ENCODE measurements at regions not wholly inside any gene's neighbourhood (a gene's known extent, or its start where the extent isn't known, plus 50 kb on each side); places are given as distances from the start of the nearest gene placed in this dataset.
"Not testable (repeated sequence)": the region's sequence is repeated elsewhere in the genome, so short reads cannot be mapped to it uniquely, and the experiment has no call there.

GRCh38 chrX:9271789-9272525 is 192.9 kb upstream of the TBL1X start:
- DNase-seq, result no peak

GRCh38 chrX:9273744-9274143 is 191.1 kb upstream of the TBL1X start:
- no peak for DNase-seq

- no peak for DNase-seq
These were observed 186.2 kb upstream of the TBL1X start for GRCh38 chrX:9278475-9279233.

GRCh38 chrX:9279234-9279544 is 185.7 kb upstream of the TBL1X start:
- no peak for DNase-seq

- DNase-seq, result peak in 1 of 2 donors; percentile 6
These were observed 184.0 kb upstream of the TBL1X start for GRCh38 chrX:9280831-9281230.

GRCh38 chrX:9282325-9282724 is 182.5 kb upstream of the TBL1X start:
- DNase-seq, result no peak

GRCh38 chrX:9285342-9285771 is 179.5 kb upstream of the TBL1X start:
- no peak for DNase-seq

GRCh38 chrX:9286234-9286633 is 178.6 kb upstream of the TBL1X start:
- DNase-seq, result no peak

GRCh38 chrX:9291629-9292028 is 173.2 kb upstream of the TBL1X start:
- DNase-seq, result no peak

GRCh38 chrX:9293051-9293496 is 171.8 kb upstream of the TBL1X start:
- DNase-seq, result no peak

GRCh38 chrX:9293903-9294302 is 171.0 kb upstream of the TBL1X start:
- DNase-seq, result no peak

- no peak for DNase-seq
These were observed 169.3 kb upstream of the TBL1X start for GRCh38 chrX:9295551-9295950.

GRCh38 chrX:9298221-9298620 is 166.6 kb upstream of the TBL1X start:
- DNase-seq, result no peak

- DNase-seq, result not testable (repeated sequence)
These were observed 165.2 kb upstream of the TBL1X start for GRCh38 chrX:9299681-9300080.

- peak in 1 of 2 donors; percentile 19 for DNase-seq
These were observed 163.0 kb upstream of the TBL1X start for GRCh38 chrX:9301836-9302235.

- DNase-seq, result peak in 1 of 2 donors; percentile 45
These were observed 162.5 kb upstream of the TBL1X start for GRCh38 chrX:9302381-9302780.

GRCh38 chrX:9308426-9308825 is 156.4 kb upstream of the TBL1X start:
- DNase-seq, result no peak

- no peak for DNase-seq
These were observed 154.2 kb upstream of the TBL1X start for GRCh38 chrX:9310616-9311015.

- no peak for DNase-seq
These were observed 153.3 kb upstream of the TBL1X start for GRCh38 chrX:9311421-9312160.

- DNase-seq, result no peak
These were observed 151.7 kb upstream of the TBL1X start for GRCh38 chrX:9312922-9313867.

GRCh38 chrX:9315086-9315485 is 149.8 kb upstream of the TBL1X start:
- no peak for DNase-seq

- DNase-seq, result no peak
These were observed 148.8 kb upstream of the TBL1X start for GRCh38 chrX:9316096-9316495.

GRCh38 chrX:9317176-9317575 is 147.7 kb upstream of the TBL1X start:
- no peak for DNase-seq

All from hippocampal formation (tissue), 2 donors.